SK-N-MC (cell line): ENCODE measurements at regions not wholly inside any gene's neighbourhood (a gene's known extent, or its start where the extent isn't known, plus 50 kb on each side); places are given as distances from the start of the nearest gene placed in this dataset.

Source experiments
- DNase-seq: peaks from one replicate; pipeline ENCODE4 v3.0.0-alpha.2; 2011; ENCODE audit warnings: low read depth, low spot score
- H3K27ac ChIP-seq: fragments of 200-600 bp; sonication (generic); 2 replicates; pipeline ENCODE4 v1.5.1; 2016; ENCODE audit warnings: mixed run types
- H3K36me3 ChIP-seq: fragments of 200-600 bp; sonication (generic); 2 replicates; pipeline ENCODE4 v1.6.1; 2017; ENCODE audit warnings: antibody characterized with exemption, low read length, mixed read lengths; ENCODE audit not compliant: insufficient read depth
- H3K4me3 ChIP-seq: fragments of 200-600 bp; sonication (generic); 2 replicates; pipeline ENCODE4 v1.5.1; 2016
- H3K9ac ChIP-seq: fragments of 200-600 bp; sonication (generic); 2 replicates; pipeline ENCODE4 v1.8.0; 2017; ENCODE audit warnings: mixed run types, mixed read lengths; ENCODE audit not compliant: insufficient read length
- H3K9me3 ChIP-seq: fragments of 200-600 bp; sonication (generic); 2 replicates; pipeline ENCODE4 v1.6.1; 2017; ENCODE audit warnings: low read depth, mild to moderate bottlenecking, antibody characterized with exemption, low read length, moderate library complexity, mixed read lengths
- EZH2 ChIP-seq: fragments of 200-600 bp; sonication (generic); IDR thresholded peaks from one replicate; pipeline ENCODE4 v1.6.1; 2017; ENCODE audit warnings: antibody characterized with exemption
- FOXP2 ChIP-seq: optimal IDR thresholded peaks from 2 replicates; pipeline ENCODE3; 2011; ENCODE audit warnings: mild to moderate bottlenecking, moderate library complexity; ENCODE audit not compliant: insufficient read depth; ENCODE audit errors: extremely low read length, control extremely low read depth
- POLR2AphosphoS5 ChIP-seq: IDR thresholded peaks from 2 replicates; pipeline ENCODE4 v1.6.1; 2012; ENCODE audit warnings: mild to moderate bottlenecking, low read depth, low read length, borderline replicate concordance

DNA sequence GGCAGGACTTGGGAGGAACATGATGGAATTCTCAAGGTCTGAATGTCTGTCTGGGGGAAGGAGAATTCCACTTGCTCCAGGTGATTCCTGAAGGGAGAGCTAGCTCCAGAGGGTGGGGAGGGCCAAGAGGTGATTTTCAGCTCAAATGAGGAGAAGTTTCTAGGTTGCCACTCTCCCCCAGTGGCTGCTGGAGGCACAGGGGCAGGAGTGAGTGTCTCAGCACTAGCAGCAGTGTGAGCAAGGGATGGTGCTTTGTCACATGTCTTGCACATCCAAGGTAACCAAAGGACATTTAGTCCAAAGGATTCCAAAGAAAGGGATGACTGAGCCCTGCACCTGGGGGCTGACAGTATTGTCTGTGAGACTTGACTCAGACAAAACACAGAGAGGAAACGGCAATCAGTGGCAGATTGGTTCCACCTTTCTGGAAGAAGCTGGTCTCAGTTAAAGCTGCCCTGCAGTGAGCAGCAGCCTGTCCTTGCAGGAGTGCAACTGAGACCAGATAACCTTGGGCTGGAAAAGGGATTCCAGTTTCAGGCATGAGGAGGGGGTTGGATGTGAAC lies 51.2 kb upstream of the PCBD1 start:
- H3K36me3 ChIP-seq: no peaks in the 10 kb centered on the region
- no peak for DNase-seq
- H3K9ac ChIP-seq: no peak overlapping the region
- no peak overlapping the region for H3K27ac ChIP-seq
- H3K4me3 ChIP-seq: no peak overlapping the region
- H3K9me3 ChIP-seq: no peaks in the 10 kb centered on the region
- TF ChIP-seq FOXP2 (no peak), EZH2 (no peak)

- DNase-seq: no peak
- no peaks in the 10 kb centered on the region for H3K36me3 ChIP-seq
- no peaks in the 10 kb centered on the region for H3K9me3 ChIP-seq
- H3K9ac ChIP-seq: no peak overlapping the region
- TF ChIP-seq POLR2AphosphoS5 (no peak), FOXP2 (no peak), EZH2 (no peak)
- H3K27ac ChIP-seq: no peak overlapping the region
- H3K4me3 ChIP-seq: no peak overlapping the region
Observed at GRCh38 chr10:70940834-70941568, 52.6 kb upstream of the PCBD1 start.

DNA sequence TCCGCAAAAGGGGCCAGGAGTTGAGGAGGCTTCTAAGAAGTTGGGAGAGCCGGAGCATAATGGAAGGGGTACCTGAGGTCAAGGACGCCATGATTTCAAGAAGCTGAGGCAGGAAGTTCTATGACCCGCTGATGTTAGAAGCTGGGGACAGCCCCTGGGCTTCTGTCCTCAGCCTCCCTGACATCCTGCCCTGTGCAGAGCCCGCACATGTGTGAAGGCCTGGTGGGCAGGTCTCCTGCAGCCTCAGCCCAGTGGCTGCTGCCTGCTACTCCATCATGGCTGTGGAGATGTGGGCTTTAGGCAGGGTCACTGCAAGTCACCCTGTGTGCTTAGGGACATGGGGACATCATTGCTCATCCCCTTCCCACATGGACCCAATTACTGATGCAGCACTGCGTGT lies 53.8 kb upstream of the PCBD1 start:
- H3K9ac ChIP-seq: no peak overlapping the region
- TF ChIP-seq POLR2AphosphoS5 (no peak), FOXP2 (no peak), EZH2 (no peak)
- H3K36me3 ChIP-seq: no peaks in the 10 kb centered on the region
- H3K9me3 ChIP-seq: no peaks in the 10 kb centered on the region
- no peak overlapping the region for H3K27ac ChIP-seq
- no peak for DNase-seq
- no peak overlapping the region for H3K4me3 ChIP-seq

DNA sequence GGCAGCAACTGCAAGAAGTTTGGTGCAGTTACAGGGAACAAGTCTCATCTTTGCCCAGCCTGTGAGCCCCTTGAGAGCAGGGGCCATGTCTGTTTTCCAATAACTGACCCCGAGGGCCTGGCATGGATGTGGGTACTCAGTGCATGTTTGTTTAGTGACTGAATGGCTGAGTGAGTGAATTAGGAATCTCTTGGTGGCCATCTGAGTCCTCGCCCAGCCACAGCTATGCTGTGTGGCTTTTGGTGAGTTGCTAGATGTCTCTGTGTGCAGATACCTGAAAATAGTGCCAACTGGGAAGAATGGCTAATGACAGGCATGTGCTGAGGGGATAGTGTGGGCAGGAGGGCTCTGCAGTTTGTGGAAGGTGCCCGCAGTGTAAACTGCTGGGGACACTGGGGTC lies 54.4 kb upstream of the PCBD1 start:
- Histone ChIP-seq H3K36me3 (no peaks in the 10 kb centered on the region), H3K27ac (no peak overlapping the region), H3K9ac (no peak overlapping the region), H3K9me3 (no peaks in the 10 kb centered on the region), H3K4me3 (no peak overlapping the region)
- no peak for TF ChIP-seq EZH2
- no peak for TF ChIP-seq FOXP2
- TF ChIP-seq POLR2AphosphoS5: no peak
- no peak for DNase-seq

- Histone ChIP-seq H3K36me3 (no peaks in the 10 kb centered on the region), H3K9me3 (no peaks in the 10 kb centered on the region), H3K4me3 (no peak overlapping the region), H3K9ac (no peak overlapping the region), H3K27ac (no peak overlapping the region)
- no peak for TF ChIP-seq EZH2
- no peak for TF ChIP-seq FOXP2
- TF ChIP-seq POLR2AphosphoS5: no peak
- DNase-seq: no peak
Observed at GRCh38 chr10:70943249-70943648, 54.9 kb upstream of the PCBD1 start.

- Histone ChIP-seq H3K27ac (no peak overlapping the region), H3K9ac (no peak overlapping the region), H3K36me3 (no peaks in the 10 kb centered on the region), H3K9me3 (no peaks in the 10 kb centered on the region), H3K4me3 (no peak overlapping the region)
- DNase-seq: no peak
- TF ChIP-seq EZH2 (no peak), POLR2AphosphoS5 (no peak), FOXP2 (no peak)
Observed at GRCh38 chr10:70943841-70944466, 55.6 kb upstream of the PCBD1 start.

DNA sequence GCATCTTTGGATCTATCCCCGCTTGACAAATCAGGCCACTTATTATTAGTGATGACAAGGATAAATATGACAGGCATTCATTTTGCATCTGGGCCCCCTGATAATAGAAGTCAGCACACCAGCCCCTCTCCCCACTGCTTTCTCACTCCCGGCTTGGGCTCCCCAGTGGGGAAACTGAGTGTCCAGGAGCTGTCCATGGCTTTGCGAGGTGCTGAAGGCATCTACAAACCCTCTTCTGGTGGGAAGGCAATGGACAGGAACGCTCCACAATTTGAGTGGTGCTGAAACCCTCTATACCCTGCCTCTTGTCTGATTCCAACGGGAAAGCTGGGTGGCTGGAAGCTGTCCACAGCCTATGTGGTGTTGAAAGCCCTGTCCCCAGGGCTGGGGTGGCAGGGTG lies 61.7 kb upstream of the PCBD1 start:
- Histone ChIP-seq H3K27ac (no peak overlapping the region), H3K4me3 (no peak overlapping the region), H3K9ac (no peak overlapping the region), H3K36me3 (no peaks in the 10 kb centered on the region), H3K9me3 (no peaks in the 10 kb centered on the region)
- DNase-seq: no peak
- TF ChIP-seq EZH2 (no peak), POLR2AphosphoS5 (no peak), FOXP2 (no peak)

DNA sequence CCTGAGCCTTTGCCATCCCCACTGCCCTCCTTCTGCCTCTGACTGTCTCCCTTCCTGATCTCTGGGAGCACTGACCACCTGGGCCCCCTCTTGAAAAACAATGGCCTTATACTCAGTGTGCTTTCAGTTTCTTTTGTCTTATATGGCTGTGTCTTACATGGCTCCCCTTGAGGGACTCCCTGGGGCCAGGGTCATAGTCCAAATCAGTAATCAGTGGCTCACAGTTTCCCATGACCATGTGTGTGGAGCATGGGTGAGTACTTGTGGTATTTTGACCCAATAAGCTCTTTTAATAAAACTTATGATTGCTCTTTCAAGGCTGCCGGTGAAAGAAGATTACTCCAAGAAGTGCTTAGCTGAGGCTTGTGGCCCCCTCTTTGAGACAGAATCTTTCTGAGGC lies 62.4 kb upstream of the PCBD1 start:
- TF ChIP-seq EZH2: no peak
- TF ChIP-seq FOXP2: no peak
- no peak for TF ChIP-seq POLR2AphosphoS5
- H3K9ac ChIP-seq: no peak overlapping the region
- H3K4me3 ChIP-seq: no peak overlapping the region
- no peaks in the 10 kb centered on the region for H3K9me3 ChIP-seq
- no peak for DNase-seq
- H3K36me3 ChIP-seq: no peaks in the 10 kb centered on the region
- no peak overlapping the region for H3K27ac ChIP-seq
